Lung (tissue), 11 donors: ENCODE measurements at regions not wholly inside any gene's neighbourhood (a gene's known extent, or its start where the extent isn't known, plus 50 kb on each side); places are given as distances from the start of the nearest gene placed in this dataset.

Source experiments
- ATAC-seq: fragments of 200-7000 bp; cut with Tn5 transposase; one replicate; pipeline ENCODE4 v1.9.1; 2020; ENCODE audit warnings: moderate number of reproducible peaks; ENCODE audit not compliant: insufficient read depth, low FRiP score
- DNase-seq, 3 donors: peaks; one replicate each; pipeline ENCODE4 v3.0.0-alpha.2; 2013 to 2017
- H3K27ac ChIP-seq, 2 donors: one replicate each; pipeline ENCODE4 v1.5.1; 2013; ENCODE audit warnings: mild to moderate bottlenecking in 2 of 2, moderate library complexity in 2 of 2, control low read depth in 1 of 2, inconsistent platforms in 1 of 2, low read depth in 1 of 2, low read length in 1 of 2
- H3K27me3 ChIP-seq, 3 donors: one replicate each; pipeline ENCODE4 v1.5.1; 2013; ENCODE audit warnings: low read length in 2 of 3; ENCODE audit not compliant: control insufficient read depth in 3 of 3, insufficient read depth in 3 of 3
- H3K36me3 ChIP-seq, 4 donors: one replicate each; pipeline ENCODE4 v1.5.1; 2013; ENCODE audit warnings: low read length in 4 of 4, mild to moderate bottlenecking in 1 of 4, moderate library complexity in 1 of 4; ENCODE audit not compliant: control insufficient read depth in 4 of 4, insufficient read depth in 4 of 4
- H3K4me1 ChIP-seq, 5 donors: one replicate each; pipeline ENCODE4 v1.5.1; 2013; ENCODE audit warnings: low read length in 5 of 5, mild to moderate bottlenecking in 2 of 5, moderate library complexity in 1 of 5; ENCODE audit not compliant: control insufficient read depth in 5 of 5, insufficient read depth in 5 of 5
- H3K4me3 ChIP-seq: one replicate; pipeline ENCODE4 v1.5.1; 2013; ENCODE audit warnings: mild to moderate bottlenecking, control low read depth, moderate library complexity
- H3K9ac ChIP-seq, 2 donors: one replicate each; pipeline ENCODE4 v1.5.1; 2013; ENCODE audit warnings: low read length in 2 of 2, control low read depth in 1 of 2; ENCODE audit not compliant: insufficient read depth in 1 of 2
- H3K9me3 ChIP-seq, 4 donors: one replicate each; pipeline ENCODE4 v1.5.1; 2013; ENCODE audit warnings: low read length in 3 of 4, mild to moderate bottlenecking in 1 of 4, moderate library complexity in 1 of 4; ENCODE audit not compliant: control insufficient read depth in 4 of 4, insufficient read depth in 3 of 4
- CTCF ChIP-seq: IDR thresholded peaks from 2 replicates; pipeline ENCODE4 v1.5.1; 2012; ENCODE audit warnings: mild to moderate bottlenecking; ENCODE audit errors: control extremely low read depth, extremely low read depth
- WGBS, 2 donors: extraction: QIAGEN DNeasy Blood & Tissue Kit; methylation state at CpG; one replicate each; pipeline ENCODE4 v1.1.7; 2013; 5-methylcytosine and 5-hydroxymethylcytosine counted together
- donor health status: control.
- donor health status: control.
- donor health status: Bipolar disorder and iron deficiency.
- donor health status: healthy.
- donor health status: DM: yes; HTN: yes; CAD: no.

- H3K27ac ChIP-seq: no peak overlapping the region
- no peak for ATAC-seq
- H3K27me3 ChIP-seq: peaks cover 0 to 4% (median 0%) of the 10 kb centered on the region in 3 donors
- no peak for DNase-seq
- no peak overlapping the region for H3K4me3 ChIP-seq
- H3K9ac ChIP-seq: no peak overlapping the region
- 59 to 68% methylated on average over 5 of the region's 5 CpGs for WGBS, 2 donors
- H3K36me3 ChIP-seq: no peaks in the 10 kb centered on the region
- peaks cover 0 to 2% (median 0%) of the 10 kb centered on the region in 5 donors for H3K4me1 ChIP-seq
- peaks cover 0 to 2% (median 0%) of the 10 kb centered on the region in 4 donors for H3K9me3 ChIP-seq
- no peak for TF ChIP-seq CTCF
Measured at GRCh38 chr20:39291301-39291700, 329.2 kb downstream of the DHX35 start.

- H3K4me3 ChIP-seq: no peak overlapping the region
- no peak for TF ChIP-seq CTCF
- H3K4me1 ChIP-seq: peaks cover 0 to 2% (median 0%) of the 10 kb centered on the region in 5 donors
- ATAC-seq (no peak), DNase-seq (no peak)
- no peak overlapping the region for H3K9ac ChIP-seq
- no peak overlapping the region for H3K27ac ChIP-seq
- peaks cover 0 to 2% (median 0%) of the 10 kb centered on the region in 4 donors for H3K9me3 ChIP-seq
- no peaks in the 10 kb centered on the region for H3K36me3 ChIP-seq
- H3K27me3 ChIP-seq: peaks cover 0 to 4% (median 0%) of the 10 kb centered on the region in 3 donors
Measured at GRCh38 chr20:39290575-39290974, 328.4 kb downstream of the DHX35 start.

GRCh38 chr20:39289831-39290230 is 327.7 kb downstream of the DHX35 start:
- 92 to 95% methylated on average over 2 of the region's 2 CpGs for WGBS, 2 donors
- Histone ChIP-seq H3K27ac (no peak overlapping the region), H3K9me3 (peaks cover 0 to 2% (median 0%) of the 10 kb centered on the region in 4 donors), H3K9ac (no peak overlapping the region), H3K27me3 (peaks cover 0 to 4% (median 0%) of the 10 kb centered on the region in 3 donors), H3K36me3 (no peaks in the 10 kb centered on the region), H3K4me3 (no peak overlapping the region), H3K4me1 (peaks cover 0 to 2% (median 0%) of the 10 kb centered on the region in 5 donors)
- TF ChIP-seq CTCF: no peak
- DNase-seq (no peak), ATAC-seq (no peak)

- Histone ChIP-seq H3K9me3 (peaks cover 0 to 2% (median 0%) of the 10 kb centered on the region in 4 donors), H3K4me3 (no peak overlapping the region), H3K9ac (no peak overlapping the region), H3K27me3 (peaks cover 0 to 4% (median 0%) of the 10 kb centered on the region in 3 donors), H3K27ac (no peak overlapping the region), H3K4me1 (peaks cover 0 to 2% (median 0%) of the 10 kb centered on the region in 5 donors), H3K36me3 (no peaks in the 10 kb centered on the region)
- DNase-seq: no peak
- 60 to 74% methylated on average over 2 of the region's 2 CpGs for WGBS, 2 donors
- ATAC-seq: no peak
- TF ChIP-seq CTCF: no peak
Measured at GRCh38 chr20:39289316-39289715, 327.2 kb downstream of the DHX35 start.
